GM23338 (cell line): ENCODE measurements at regions not wholly inside any gene's neighbourhood (a gene's known extent, or its start where the extent isn't known, plus 50 kb on each side); places are given as distances from the start of the nearest gene placed in this dataset.

Experiments used
- ATAC-seq: fragments of 200-7000 bp; cut with Tn5 transposase; 3 replicates; pipeline ENCODE4 v1.9.1; 2020
- DNase-seq: peaks from one replicate; pipeline ENCODE4 v3.0.0-alpha.2; 2015; ENCODE audit warnings: low spot score
- H2AFZ ChIP-seq: fragments of 200-600 bp; sonication (generic); 2 replicates; pipeline ENCODE4 v1.8.0; 2016; ENCODE audit warnings: antibody characterized with exemption, mild to moderate bottlenecking, moderate library complexity
- H3F3A ChIP-seq: fragments of 200-600 bp; sonication (generic); replicated peaks from 2 replicates; pipeline ENCODE4 v1.8.0; 2017; ENCODE audit warnings: antibody characterized with exemption, mixed run types, low read depth
- H3K27ac ChIP-seq: fragments of 200-600 bp; sonication (generic); 2 replicates; pipeline ENCODE4 v1.6.1; 2016; ENCODE audit warnings: low read depth
- H3K27me3 ChIP-seq: fragments of 200-600 bp; sonication (generic); 2 replicates; pipeline ENCODE4 v1.8.0; 2016; ENCODE audit warnings: mild to moderate bottlenecking, mixed run types, moderate library complexity; ENCODE audit not compliant: insufficient read depth
- H3K36me3 ChIP-seq: fragments of 200-600 bp; sonication (generic); 2 replicates; pipeline ENCODE4 v1.8.0; 2016; ENCODE audit warnings: mild to moderate bottlenecking; ENCODE audit not compliant: insufficient read depth
- H3K4me1 ChIP-seq: fragments of 200-600 bp; sonication (generic); 2 replicates; pipeline ENCODE4 v1.8.0; 2016; ENCODE audit warnings: mild to moderate bottlenecking, moderate library complexity; ENCODE audit not compliant: insufficient read depth
- H3K4me2 ChIP-seq: fragments of 200-600 bp; sonication (generic); 2 replicates; pipeline ENCODE4 v1.7.1; 2017; ENCODE audit warnings: mixed run types
- H3K4me3 ChIP-seq: fragments of 200-600 bp; sonication (generic); 2 replicates; pipeline ENCODE4 v1.6.1; 2016; ENCODE audit warnings: mixed run types
- H3K79me2 ChIP-seq: fragments of 200-600 bp; sonication (generic); replicated peaks from 2 replicates; pipeline ENCODE4 v1.8.0; 2017; ENCODE audit warnings: mild to moderate bottlenecking; ENCODE audit not compliant: insufficient read depth
- H3K9me2 ChIP-seq: fragments of 200-600 bp; sonication (generic); 2 replicates; pipeline ENCODE4 v1.8.0; 2017; ENCODE audit not compliant: insufficient read depth
- H4K20me1 ChIP-seq: fragments of 200-600 bp; sonication (generic); replicated peaks from 2 replicates; pipeline ENCODE4 v1.8.0; 2017; ENCODE audit warnings: mild to moderate bottlenecking; ENCODE audit not compliant: insufficient read depth
- H3K27ac Mint-ChIP-seq: 2 replicates; pipeline ENCODE4 v1.8.0; 2020; ENCODE audit warnings: inconsistent platforms, mild to moderate bottlenecking, moderate library complexity, mixed read lengths
- H3K27me3 Mint-ChIP-seq: 3 replicates; pipeline ENCODE4 v1.8.0; 2022; ENCODE audit warnings: low read depth, mild to moderate bottlenecking, moderate library complexity, mixed read lengths, inconsistent platforms; ENCODE audit not compliant: insufficient read depth, poor library complexity
- H3K36me3 Mint-ChIP-seq: 3 replicates; pipeline ENCODE4 v1.8.0; 2021; ENCODE audit warnings: low read depth, mild to moderate bottlenecking, inconsistent platforms, moderate library complexity, mixed read lengths
- H3K4me1 Mint-ChIP-seq: 3 replicates; pipeline ENCODE4 v1.8.0; 2020; ENCODE audit warnings: mild to moderate bottlenecking, inconsistent platforms, mixed read lengths
- H3K4me3 Mint-ChIP-seq: 3 replicates; pipeline ENCODE4 v1.8.0; 2021; ENCODE audit warnings: moderate library complexity, mild to moderate bottlenecking, inconsistent platforms, mixed read lengths
- H3K9me3 Mint-ChIP-seq: 3 replicates; pipeline ENCODE4 v1.8.0; 2020; ENCODE audit warnings: moderate library complexity, mild to moderate bottlenecking, inconsistent platforms, mixed read lengths
- CREB1 ChIP-seq: fragments of 250-450 bp; sonication (Bioruptor Pico); IDR thresholded peaks from 2 replicates; pipeline ENCODE4 v1.5.0; 2020; ENCODE audit warnings: low read depth, mild to moderate bottlenecking, moderate library complexity
- JUNB ChIP-seq: IDR thresholded peaks from one replicate; pipeline ENCODE4 v1.6.1; 2016; ENCODE audit warnings: antibody characterized with exemption; ENCODE audit not compliant: unreplicated experiment
- NANOG ChIP-seq: IDR thresholded peaks from 2 replicates; pipeline ENCODE4 v1.6.1; 2016; ENCODE audit warnings: antibody characterized with exemption, borderline replicate concordance
- POLR2AphosphoS5 ChIP-seq: IDR thresholded peaks from 2 replicates; pipeline ENCODE4 v1.6.1; 2016; ENCODE audit warnings: antibody characterized with exemption, low read depth
- STAT1 ChIP-seq: IDR thresholded peaks from one replicate; pipeline ENCODE4 v1.6.1; 2016; ENCODE audit warnings: antibody characterized with exemption; ENCODE audit not compliant: unreplicated experiment
- ZNF462 ChIP-seq: fragments of 250-450 bp; sonication (Bioruptor Pico); IDR thresholded peaks from 2 replicates; pipeline ENCODE4 v1.5.0; 2020; ENCODE audit warnings: mild to moderate bottlenecking, moderate library complexity
- TF ChIP-seq, protein P1 (sequence below), 2 experiments: fragments of 200-600 bp in 1 of 2; sonication (generic) in 1 of 2; conservative IDR thresholded peaks; 2 replicates each; pipeline versions ENCODE4 v1.5.1 to v1.6.1; 2016 to 2017; ENCODE audit warnings: antibody characterized with exemption in 2 of 2, low read depth in 2 of 2, mild to moderate bottlenecking in 2 of 2, moderate library complexity in 1 of 2

GRCh38 chr4:33316033-33316432 is 2595.9 kb downstream of the PCDH7 start:
- Histone ChIP-seq H3K79me2 (no peaks in the 10 kb centered on the region), H3K4me3 (no peak overlapping the region), H3K27me3 (no peaks in the 10 kb centered on the region), H4K20me1 (no peaks in the 10 kb centered on the region), H3K4me2 (no peak overlapping the region), H3K27ac (no peak overlapping the region), H2AFZ (no peak overlapping the region), H3K4me1 (no peaks in the 10 kb centered on the region), H3K36me3 (no peaks in the 10 kb centered on the region), H3K9me2 (peaks cover 6% of the 10 kb centered on the region; the same call in 1 of the 2 replicates), H3F3A (no peaks in the 10 kb centered on the region)
- TF ChIP-seq CREB1 (CRISPR knock-in tag) (no peak), NANOG (no peak), ZNF462 (no peak), JUNB (no peak), STAT1 (no peak), POLR2AphosphoS5 (no peak)
- TF ChIP-seq, protein P1, sequence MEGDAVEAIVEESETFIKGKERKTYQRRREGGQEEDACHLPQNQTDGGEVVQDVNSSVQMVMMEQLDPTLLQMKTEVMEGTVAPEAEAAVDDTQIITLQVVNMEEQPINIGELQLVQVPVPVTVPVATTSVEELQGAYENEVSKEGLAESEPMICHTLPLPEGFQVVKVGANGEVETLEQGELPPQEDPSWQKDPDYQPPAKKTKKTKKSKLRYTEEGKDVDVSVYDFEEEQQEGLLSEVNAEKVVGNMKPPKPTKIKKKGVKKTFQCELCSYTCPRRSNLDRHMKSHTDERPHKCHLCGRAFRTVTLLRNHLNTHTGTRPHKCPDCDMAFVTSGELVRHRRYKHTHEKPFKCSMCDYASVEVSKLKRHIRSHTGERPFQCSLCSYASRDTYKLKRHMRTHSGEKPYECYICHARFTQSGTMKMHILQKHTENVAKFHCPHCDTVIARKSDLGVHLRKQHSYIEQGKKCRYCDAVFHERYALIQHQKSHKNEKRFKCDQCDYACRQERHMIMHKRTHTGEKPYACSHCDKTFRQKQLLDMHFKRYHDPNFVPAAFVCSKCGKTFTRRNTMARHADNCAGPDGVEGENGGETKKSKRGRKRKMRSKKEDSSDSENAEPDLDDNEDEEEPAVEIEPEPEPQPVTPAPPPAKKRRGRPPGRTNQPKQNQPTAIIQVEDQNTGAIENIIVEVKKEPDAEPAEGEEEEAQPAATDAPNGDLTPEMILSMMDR (conservative IDR thresholded peaks at IDR 0.05; ENCODE audit: low read depth in 2 of 2): no peak
- ATAC-seq (no peak), DNase-seq (no peak)
- Mint-ChIP-seq H3K4me1 (no peaks in the 10 kb centered on the region), H3K9me3 (peaks cover 32% of the 10 kb centered on the region), H3K27me3 (peaks cover 1% of the 10 kb centered on the region), H3K4me3 (no peak overlapping the region), H3K27ac (no peak overlapping the region), H3K36me3 (peaks cover 20% of the 10 kb centered on the region; the same call in 2 of the 3 replicates)
